ENCODE measurements at regions not wholly inside any gene's neighbourhood (a gene's known extent, or its start where the extent isn't known, plus 50 kb on each side); places are given as distances from the start of the nearest gene placed in this dataset.

GRCh38 chr3:113132571-113132996 lies 78.8 kb upstream of the BOC start:
- TF ChIP-seq CTCF (IDR thresholded peaks at IDR 0.05) (no peak), POLR2A (IDR thresholded peaks at IDR 0.05) (no peak), EP300 (IDR thresholded peaks at IDR 0.05) (no peak)

Measured in tibial nerve (tissue), 4 donors.